ENCODE measurements at regions not wholly inside any gene's neighbourhood (a gene's known extent, or its start where the extent isn't known, plus 50 kb on each side); places are given as distances from the start of the nearest gene placed in this dataset.

GRCh38 chr11:115843111-115843510 lies 338.9 kb upstream of the CADM1 start:
- H2AFZ ChIP-seq, result no peak overlapping the region
- no peaks in the 10 kb centered on the region for H3K36me3 ChIP-seq (ENCODE audit: low read depth)
- H3K9ac ChIP-seq, result no peak overlapping the region
- no peaks in the 10 kb centered on the region for H3K9me2 ChIP-seq (ENCODE audit: insufficient read depth)
- H3K9me3 ChIP-seq (ENCODE audit: low read depth), result no peaks in the 10 kb centered on the region
- H3K4me3 ChIP-seq, result no peak overlapping the region
- H3K79me2 ChIP-seq (ENCODE audit: insufficient read depth), result no peaks in the 10 kb centered on the region
- in situ Hi-C loops (cut with MboI), result no loop called here
- 0% methylated on average over 1 of the region's 1 CpG for WGBS, 2 experiments (ENCODE audit: low coverage in 1 of 2, low lambda C conversion rate in 2 of 2, missing lambda C conversion rate in 2 of 2)
- no peaks in the 10 kb centered on the region for H3K27me3 ChIP-seq (replicated peaks; ENCODE audit: insufficient read depth)
- no peaks in the 10 kb centered on the region for H3F3A ChIP-seq (ENCODE audit: insufficient read depth)
- no peaks in the 10 kb centered on the region for H4K20me1 ChIP-seq (ENCODE audit: insufficient read depth)
- TF ChIP-seq EZH2phosphoT487 (IDR thresholded peaks at IDR 0.05; ENCODE audit: insufficient read depth, low read depth) (no peak), EZH2 (IDR thresholded peaks at IDR 0.05; ENCODE audit: insufficient read depth, poor library complexity, severe bottlenecking) (no peak)
- DNase-seq, result no peak
- H3K27ac ChIP-seq, result no peak overlapping the region
- no peaks in the 10 kb centered on the region for H3K4me1 ChIP-seq (ENCODE audit: insufficient read depth)
- no peak overlapping the region for H3K4me2 ChIP-seq (ENCODE audit: unreplicated experiment)

- Histone ChIP-seq H3K27me3 (replicated peaks; ENCODE audit: insufficient read depth) (no peaks in the 10 kb centered on the region), H3F3A (ENCODE audit: insufficient read depth) (no peaks in the 10 kb centered on the region), H2AFZ (no peak overlapping the region), H3K9me2 (ENCODE audit: insufficient read depth) (no peaks in the 10 kb centered on the region), H3K4me3 (no peak overlapping the region), H3K36me3 (ENCODE audit: low read depth) (no peaks in the 10 kb centered on the region), H3K79me2 (ENCODE audit: insufficient read depth) (no peaks in the 10 kb centered on the region), H3K9ac (no peak overlapping the region), H3K4me2 (ENCODE audit: unreplicated experiment) (no peak overlapping the region), H4K20me1 (ENCODE audit: insufficient read depth) (no peaks in the 10 kb centered on the region), H3K27ac (no peak overlapping the region), H3K4me1 (ENCODE audit: insufficient read depth) (no peaks in the 10 kb centered on the region), H3K9me3 (ENCODE audit: low read depth) (no peaks in the 10 kb centered on the region)
- in situ Hi-C loops (cut with MboI), result no loop called here
- no peak for DNase-seq
- no peak for TF ChIP-seq EZH2 (IDR thresholded peaks at IDR 0.05; ENCODE audit: insufficient read depth, poor library complexity, severe bottlenecking)
- TF ChIP-seq EZH2phosphoT487 (IDR thresholded peaks at IDR 0.05; ENCODE audit: insufficient read depth, low read depth), result no peak
- 2 to 4% methylated on average over 1 of the region's 1 CpG for WGBS, 2 experiments (ENCODE audit: low coverage in 1 of 2, low lambda C conversion rate in 2 of 2, missing lambda C conversion rate in 2 of 2)
Observed at GRCh38 chr11:115820026-115820425, 315.8 kb upstream of the CADM1 start.

DNA sequence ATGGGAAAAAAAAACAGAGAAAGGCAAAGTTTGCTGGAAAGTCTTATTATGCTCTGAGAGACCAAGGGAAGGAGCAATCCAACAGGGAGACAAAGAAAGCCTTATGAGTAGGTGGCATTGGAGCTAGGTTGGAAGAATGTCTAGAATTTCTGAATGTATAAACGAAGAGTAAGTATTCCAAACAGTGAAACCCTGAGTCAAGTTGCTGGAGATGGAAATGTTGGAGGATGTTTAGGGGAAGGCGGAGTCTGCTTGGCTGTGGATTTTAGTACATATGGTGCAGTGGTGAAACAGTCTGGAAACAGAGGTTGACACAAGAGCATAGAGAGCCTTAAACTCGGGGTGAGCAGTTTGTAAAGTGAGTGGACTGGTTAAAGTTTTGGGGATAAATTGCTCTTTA lies 314.8 kb upstream of the CADM1 start:
- no peaks in the 10 kb centered on the region for H3F3A ChIP-seq (ENCODE audit: insufficient read depth)
- no peaks in the 10 kb centered on the region for H4K20me1 ChIP-seq (ENCODE audit: insufficient read depth)
- no peaks in the 10 kb centered on the region for H3K36me3 ChIP-seq (ENCODE audit: low read depth)
- H3K9me3 ChIP-seq (ENCODE audit: low read depth), result no peaks in the 10 kb centered on the region
- H3K4me1 ChIP-seq (ENCODE audit: insufficient read depth), result no peaks in the 10 kb centered on the region
- H3K27ac ChIP-seq, result no peak overlapping the region
- no peak overlapping the region for H3K4me3 ChIP-seq
- H3K4me2 ChIP-seq (ENCODE audit: unreplicated experiment), result no peak overlapping the region
- TF ChIP-seq EZH2phosphoT487 (IDR thresholded peaks at IDR 0.05; ENCODE audit: insufficient read depth, low read depth) (no peak), EZH2 (IDR thresholded peaks at IDR 0.05; ENCODE audit: insufficient read depth, poor library complexity, severe bottlenecking) (no peak)
- H3K79me2 ChIP-seq (ENCODE audit: insufficient read depth), result no peaks in the 10 kb centered on the region
- no peaks in the 10 kb centered on the region for H3K27me3 ChIP-seq (replicated peaks; ENCODE audit: insufficient read depth)
- in situ Hi-C loops (cut with MboI), result no loop called here
- H3K9me2 ChIP-seq (ENCODE audit: insufficient read depth), result no peaks in the 10 kb centered on the region
- 12 to 17% methylated on average over 3 of the region's 3 CpGs for WGBS, 2 experiments (ENCODE audit: low coverage in 1 of 2, low lambda C conversion rate in 2 of 2, missing lambda C conversion rate in 2 of 2)
- no peak overlapping the region for H2AFZ ChIP-seq
- no peak for DNase-seq
- H3K9ac ChIP-seq, result no peak overlapping the region

DNA sequence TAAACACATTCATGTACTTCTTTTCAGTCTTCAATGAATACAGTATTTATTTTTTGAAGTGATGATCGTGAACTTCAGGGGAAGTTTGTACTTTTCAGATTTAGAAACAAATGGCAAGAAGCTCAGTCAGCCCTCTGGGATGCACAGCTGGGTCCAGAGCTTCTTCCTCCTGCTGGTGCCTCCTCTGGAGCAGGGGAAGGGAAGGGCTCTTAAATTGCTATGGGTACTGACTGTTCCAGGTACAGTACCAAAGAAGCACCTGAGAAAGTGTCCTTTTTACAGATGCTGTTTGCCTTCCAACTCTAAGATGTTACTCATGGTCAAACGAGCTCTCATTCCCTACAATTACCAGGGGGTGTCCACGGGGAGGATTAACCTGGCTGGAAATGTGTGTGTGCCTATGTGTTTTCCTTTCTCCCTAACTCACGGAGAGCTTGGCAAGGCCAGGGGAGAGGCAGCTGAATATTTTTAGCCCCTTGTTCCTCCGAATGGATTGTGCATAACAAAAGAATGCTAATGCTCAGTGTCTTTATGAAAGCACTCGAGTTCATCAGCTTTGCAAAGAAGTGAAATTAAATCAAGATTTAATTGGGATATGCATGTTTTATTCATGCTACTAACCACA lies 313.7 kb upstream of the CADM1 start:
- H3K27ac ChIP-seq, result no peak overlapping the region

More for the DNA sequence above, 313.7 kb upstream of the CADM1 start:
- Histone ChIP-seq H3K4me2 (ENCODE audit: unreplicated experiment) (no peak overlapping the region), H3F3A (ENCODE audit: insufficient read depth) (no peaks in the 10 kb centered on the region), H3K4me3 (no peak overlapping the region), H3K9me3 (ENCODE audit: low read depth) (no peaks in the 10 kb centered on the region), H3K27me3 (replicated peaks; ENCODE audit: insufficient read depth) (no peaks in the 10 kb centered on the region), H3K4me1 (ENCODE audit: insufficient read depth) (no peaks in the 10 kb centered on the region), H4K20me1 (ENCODE audit: insufficient read depth) (no peaks in the 10 kb centered on the region), H3K9me2 (ENCODE audit: insufficient read depth) (no peaks in the 10 kb centered on the region), H2AFZ (no peak overlapping the region), H3K36me3 (ENCODE audit: low read depth) (no peaks in the 10 kb centered on the region), H3K79me2 (ENCODE audit: insufficient read depth) (no peaks in the 10 kb centered on the region), H3K9ac (no peak overlapping the region)
- in situ Hi-C loops (cut with MboI), result no loop called here
- 1 to 6% methylated on average over 6 of the region's 6 CpGs for WGBS, 2 experiments (ENCODE audit: low coverage in 1 of 2, low lambda C conversion rate in 2 of 2, missing lambda C conversion rate in 2 of 2)
- TF ChIP-seq EZH2phosphoT487 (IDR thresholded peaks at IDR 0.05; ENCODE audit: insufficient read depth, low read depth), result no peak
- no peak for TF ChIP-seq EZH2 (IDR thresholded peaks at IDR 0.05; ENCODE audit: insufficient read depth, poor library complexity, severe bottlenecking)
- DNase-seq, result no peak

All from GM23248 (cell line).